ENCODE measurements at regions not wholly inside any gene's neighbourhood (a gene's known extent, or its start where the extent isn't known, plus 50 kb on each side); places are given as distances from the start of the nearest gene placed in this dataset.

- no peak for DNase-seq (ENCODE audit: low read depth in 2 of 2)
Observed at GRCh38 chr3:153657046-153657445, 464.1 kb upstream of the ARHGEF26 start.

GRCh38 chr3:153657461-153657860 is 463.7 kb upstream of the ARHGEF26 start:
- no peak for DNase-seq (ENCODE audit: low read depth in 2 of 2)

GRCh38 chr3:153658136-153658535 is 463.1 kb upstream of the ARHGEF26 start:
- no peak for DNase-seq (ENCODE audit: low read depth in 2 of 2)

DNA sequence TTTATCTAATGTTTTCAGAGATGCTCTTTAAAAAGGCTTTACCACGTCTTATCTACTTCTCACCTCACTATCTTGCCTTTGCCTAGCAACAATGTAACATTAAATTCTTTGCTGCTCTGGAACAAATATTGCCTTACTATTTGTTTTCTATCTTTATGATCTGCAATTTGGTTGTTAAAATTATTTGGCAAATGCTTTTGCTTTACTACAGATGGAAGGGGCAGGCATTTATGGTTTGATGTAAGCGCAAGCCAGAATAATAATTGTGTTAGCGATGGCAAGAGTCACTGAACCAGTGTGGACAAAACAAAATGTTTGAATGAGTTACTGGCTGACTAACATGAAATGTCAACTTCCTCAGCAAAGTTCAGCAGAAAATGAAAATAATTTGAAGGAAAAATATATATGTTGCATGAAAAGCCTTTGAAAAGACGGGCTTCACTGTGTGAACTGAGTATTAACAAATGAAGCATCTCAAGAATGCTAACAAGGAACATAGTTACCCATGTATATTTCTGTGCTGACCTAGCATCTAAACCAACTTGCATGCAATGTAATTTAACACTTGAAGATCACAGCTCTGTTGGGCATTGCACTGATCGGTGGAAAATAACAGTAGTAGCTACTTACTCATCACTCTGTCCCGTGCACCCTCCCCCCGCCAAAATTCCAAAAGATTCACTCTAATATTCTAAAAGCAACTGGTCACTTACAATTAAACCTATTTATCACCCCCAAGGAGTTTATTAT is 454.0 kb upstream of the ARHGEF26 start:
- no peak for DNase-seq (ENCODE audit: low read depth in 2 of 2)

DNA sequence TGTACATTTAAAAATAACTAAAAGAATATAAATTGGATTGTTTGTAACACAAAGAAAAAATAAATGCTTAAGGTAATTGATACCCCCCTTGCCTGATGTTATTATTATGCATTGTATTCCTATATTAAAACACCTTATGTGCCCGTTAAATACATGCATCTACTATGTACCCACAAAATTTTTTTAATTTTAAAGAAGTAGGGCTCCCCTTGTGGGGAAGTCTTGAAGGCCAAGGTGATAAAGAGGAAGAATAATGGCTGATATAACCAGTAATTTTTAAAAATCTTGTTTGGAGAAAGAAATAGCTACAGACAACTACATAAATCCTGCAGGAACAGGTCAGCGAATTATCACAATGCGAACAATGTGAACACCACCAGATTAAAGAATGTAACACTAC is 451.7 kb upstream of the ARHGEF26 start:
- DNase-seq (ENCODE audit: low read depth in 2 of 2), result no peak

DNA sequence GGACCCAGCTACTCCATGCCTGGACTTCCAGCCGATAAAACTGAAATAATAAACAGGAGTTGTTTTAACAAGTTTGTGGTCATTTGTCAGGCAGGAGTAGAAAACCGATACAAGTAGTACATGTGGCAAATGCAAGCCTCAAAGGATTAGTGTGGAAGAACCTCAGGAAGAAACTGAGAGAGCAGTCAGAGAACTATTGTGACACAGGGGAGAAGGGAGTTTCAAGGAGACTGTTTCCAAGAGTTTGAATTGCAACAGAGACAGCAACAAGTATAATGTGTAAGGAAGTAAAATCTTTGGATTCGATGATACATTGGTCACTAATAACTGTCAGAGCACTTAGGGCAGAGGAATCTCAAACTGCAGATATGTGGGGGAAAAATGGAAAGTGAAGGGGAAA is 450.6 kb upstream of the ARHGEF26 start:
- no peak for DNase-seq (ENCODE audit: low read depth in 2 of 2)

- DNase-seq (ENCODE audit: low read depth in 2 of 2), result no peak
Observed at GRCh38 chr3:153673853-153674252, 447.3 kb upstream of the ARHGEF26 start.

- no peak for DNase-seq (ENCODE audit: low read depth in 2 of 2)
Observed at GRCh38 chr3:153679714-153680113, 441.5 kb upstream of the ARHGEF26 start.

DNA sequence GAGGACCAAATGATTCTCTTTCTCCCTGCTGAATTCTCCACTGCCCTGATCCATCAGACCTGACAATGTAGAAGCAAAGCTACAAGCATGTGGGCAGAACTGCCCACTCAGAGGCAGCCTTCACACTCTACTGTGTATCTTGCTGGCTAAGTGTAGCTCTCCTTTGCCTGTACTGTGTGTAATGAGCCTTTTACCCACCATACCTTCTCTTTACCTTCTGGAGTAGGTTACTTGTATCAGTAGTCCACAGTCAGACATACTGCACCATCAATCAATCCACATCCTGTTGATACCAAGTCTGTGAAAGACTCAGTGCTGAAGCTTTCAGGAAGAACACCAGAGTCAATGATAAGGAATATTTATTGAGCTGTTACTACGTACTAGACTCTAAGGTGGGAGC is 440.7 kb upstream of the ARHGEF26 start:
- DNase-seq (ENCODE audit: low read depth in 2 of 2), result no peak

GRCh38 chr3:153681057-153681456 is 440.1 kb upstream of the ARHGEF26 start:
- DNase-seq (ENCODE audit: low read depth in 2 of 2), result no peak

DNA sequence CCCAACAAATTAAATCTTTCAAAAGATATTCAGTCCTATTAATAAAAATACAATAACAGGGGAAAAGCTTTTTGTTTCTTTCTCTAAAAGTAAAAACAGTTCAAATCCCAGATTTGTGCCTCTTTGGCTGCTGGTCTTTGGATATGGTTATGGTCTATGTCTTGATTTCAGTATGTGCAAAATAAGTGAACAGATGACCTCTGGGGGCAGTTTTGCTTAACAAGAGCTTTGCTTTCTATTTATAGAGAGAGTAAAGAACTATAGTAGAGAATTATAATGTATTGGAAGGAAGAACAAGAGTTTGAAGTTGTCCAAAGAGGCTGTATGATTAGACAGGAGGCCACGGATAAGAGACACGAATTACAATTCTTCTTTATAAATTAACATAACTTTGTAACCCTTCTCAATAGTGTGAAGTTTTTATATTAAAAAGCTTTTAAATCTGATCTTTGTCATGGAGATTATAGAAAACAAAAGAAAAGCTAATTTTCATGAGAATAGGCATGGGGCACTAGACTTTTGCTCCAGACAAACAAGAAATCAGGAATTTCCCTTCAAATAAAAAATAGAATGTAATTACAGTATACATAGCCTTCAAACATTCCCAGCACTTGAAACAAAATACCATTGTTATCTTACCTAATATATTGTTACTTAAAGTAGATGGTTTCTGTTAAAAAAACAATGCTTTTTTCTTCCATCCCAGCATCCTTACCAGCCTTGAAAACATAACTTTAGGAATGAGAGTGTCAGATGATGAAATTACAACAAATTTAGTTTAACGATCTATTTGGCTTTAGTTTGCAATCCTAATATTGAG is 432.7 kb upstream of the ARHGEF26 start:
- DNase-seq (ENCODE audit: low read depth in 2 of 2), result no peak

GRCh38 chr3:153693207-153693606 is 428.0 kb upstream of the ARHGEF26 start:
- DNase-seq (ENCODE audit: low read depth in 2 of 2), result no peak

GRCh38 chr3:153702106-153702505 is 419.1 kb upstream of the ARHGEF26 start:
- no peak for DNase-seq (ENCODE audit: low read depth in 2 of 2)

GRCh38 chr3:153704115-153704514 is 417.1 kb upstream of the ARHGEF26 start:
- DNase-seq (ENCODE audit: low read depth in 2 of 2), result no peak

DNA sequence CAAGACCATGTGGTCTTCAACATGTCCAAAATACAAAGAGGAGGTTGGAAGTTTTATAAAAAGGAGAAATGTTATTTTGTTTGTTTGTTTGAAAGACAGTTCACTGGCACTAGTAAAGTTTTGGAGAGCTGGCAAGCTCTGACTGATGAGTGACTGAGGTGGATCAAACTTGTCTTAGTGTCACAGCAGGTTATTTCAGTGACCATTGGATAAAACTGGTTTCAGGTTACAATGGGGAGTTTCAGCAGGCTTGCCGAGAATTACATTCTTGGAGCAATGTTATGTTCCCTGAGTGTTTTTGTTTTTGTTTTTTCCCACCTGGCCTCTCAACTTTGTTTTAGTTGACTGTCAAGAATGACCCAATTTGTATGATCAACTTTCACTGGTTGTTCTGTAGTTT is 414.5 kb upstream of the ARHGEF26 start:
- DNase-seq (ENCODE audit: low read depth in 2 of 2), result no peak

DNA sequence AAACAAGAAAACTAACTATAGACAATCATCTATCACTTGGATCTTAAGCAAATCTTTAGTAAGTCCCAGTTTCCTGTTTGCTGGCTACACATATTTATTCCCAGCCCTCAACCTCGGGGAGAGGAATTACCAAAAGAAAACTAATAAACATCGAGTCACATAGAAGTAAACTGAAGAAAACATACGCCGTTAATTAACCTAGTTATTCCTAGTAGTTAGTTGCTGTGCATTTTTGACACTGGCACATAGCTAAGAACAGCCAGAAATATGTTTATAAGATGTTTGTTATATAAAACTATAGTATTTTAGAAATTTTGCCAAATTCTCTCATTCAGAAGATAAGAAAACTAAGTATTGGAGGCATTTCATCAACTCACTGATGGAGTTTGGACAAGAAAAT is 407.2 kb upstream of the ARHGEF26 start:
- DNase-seq (ENCODE audit: low read depth in 2 of 2), result no peak

- DNase-seq (ENCODE audit: low read depth in 2 of 2), result no peak
Observed at GRCh38 chr3:153714588-153715290, 406.5 kb upstream of the ARHGEF26 start.

DNA sequence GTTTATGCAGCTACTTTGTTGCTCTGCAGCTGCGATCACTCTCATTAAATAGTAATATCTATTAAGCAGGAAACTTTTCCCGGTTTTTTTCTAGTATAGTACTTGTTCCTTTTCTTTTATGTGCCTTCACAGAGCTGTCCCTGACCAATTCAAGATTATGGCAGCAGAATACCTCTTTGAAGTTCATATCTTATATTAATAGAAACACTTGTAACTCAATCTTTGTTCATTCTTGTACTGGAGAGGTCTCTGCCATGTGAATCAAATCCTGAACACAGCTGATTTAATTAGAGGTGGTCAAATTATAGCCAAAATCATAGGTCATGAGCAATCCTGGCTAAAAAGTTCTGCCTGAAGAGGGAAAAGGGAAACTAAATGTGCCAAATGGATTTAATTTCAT is 399.0 kb upstream of the ARHGEF26 start:
- DNase-seq (ENCODE audit: low read depth in 2 of 2), result no peak

DNA sequence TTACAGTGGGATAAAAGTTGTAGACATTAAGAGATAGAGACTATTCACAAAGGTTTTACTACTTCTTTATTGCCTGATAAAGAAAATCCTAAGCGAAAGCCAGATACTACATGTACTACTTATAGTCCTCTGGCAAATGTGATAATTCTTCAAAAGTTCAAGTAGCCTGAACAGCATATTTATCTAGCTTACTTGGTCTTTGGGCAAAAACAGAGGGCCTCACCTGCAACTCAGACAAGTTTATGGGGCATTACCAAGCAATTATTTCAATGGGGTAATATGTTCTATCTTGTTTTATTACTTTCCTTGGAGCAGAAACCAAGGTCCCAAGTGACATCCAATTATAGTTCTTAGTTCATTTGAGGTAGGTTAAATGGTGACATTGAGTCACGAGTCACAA is 390.1 kb upstream of the ARHGEF26 start:
- no peak for DNase-seq (ENCODE audit: low read depth in 2 of 2)

DNA sequence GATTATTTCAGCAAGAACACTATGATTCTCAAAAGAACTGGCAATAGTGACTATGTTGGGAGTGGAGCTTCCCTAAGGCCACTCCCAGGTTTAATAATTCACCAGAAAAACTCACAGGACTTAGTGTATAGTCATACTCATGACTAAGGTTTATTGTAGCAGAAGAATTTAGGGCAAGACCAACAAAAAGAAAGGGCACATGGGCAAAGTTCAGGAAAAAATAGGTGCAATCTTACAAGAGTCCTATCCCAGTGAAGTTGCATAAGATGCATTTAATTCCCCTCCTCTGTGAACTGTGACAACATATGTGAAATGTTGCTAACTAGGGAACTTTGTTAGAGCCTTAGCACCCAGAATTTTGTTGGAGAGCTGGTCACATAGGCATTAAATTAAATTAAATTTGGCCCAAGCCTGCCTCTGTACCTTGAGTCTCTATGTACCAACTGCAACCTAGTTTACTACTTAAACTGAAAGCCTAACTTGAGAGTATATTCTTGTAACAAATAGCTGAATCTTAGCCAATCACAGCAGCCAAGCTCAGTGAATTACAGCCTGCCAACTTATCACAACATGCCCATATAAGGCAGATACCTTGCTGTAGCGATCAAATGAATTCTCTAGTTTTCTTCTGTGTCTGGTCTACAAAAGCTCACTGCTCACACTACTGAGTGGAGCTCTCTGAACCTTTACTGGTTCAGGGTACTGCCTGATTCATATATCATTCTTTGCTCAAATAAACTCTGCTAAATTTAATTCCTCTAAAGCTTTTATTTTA is 386.2 kb upstream of the ARHGEF26 start:
- DNase-seq (ENCODE audit: low read depth in 2 of 2), result no peak

DNA sequence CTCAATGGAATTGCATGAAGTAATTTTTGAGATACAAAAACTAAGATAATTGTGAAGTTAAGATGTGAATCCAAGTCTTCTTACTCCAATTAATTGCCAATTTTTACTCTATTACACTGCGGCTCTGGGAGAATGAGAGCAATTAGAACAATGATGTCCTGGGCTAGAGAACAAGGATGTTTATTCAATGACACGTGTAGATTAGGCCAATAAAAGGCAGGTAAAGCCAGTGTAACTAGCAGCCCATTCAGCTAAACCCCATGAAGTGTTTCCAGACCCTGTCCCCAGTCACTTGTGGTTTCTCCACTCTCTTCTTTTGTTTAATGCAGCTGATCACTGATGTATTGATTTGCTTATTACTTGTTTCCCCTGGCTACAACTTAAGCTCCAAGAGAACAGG is 381.1 kb upstream of the ARHGEF26 start:
- no peak for DNase-seq (ENCODE audit: low read depth in 2 of 2)

GRCh38 chr3:153744889-153745288 is 376.3 kb upstream of the ARHGEF26 start:
- DNase-seq (ENCODE audit: low read depth in 2 of 2), result no peak
